K562 (cell line): ENCODE measurements at regions not wholly inside any gene's neighbourhood (a gene's known extent, or its start where the extent isn't known, plus 50 kb on each side); places are given as distances from the start of the nearest gene placed in this dataset.

ENCODE experiments used
- CBX5 ChIP-seq: IDR thresholded peaks from 2 replicates; pipeline ENCODE4 v1.6.1; 2014; ENCODE audit warnings: low read depth, borderline replicate concordance
- NFATC3 ChIP-seq: fragments of 450-650 bp; IDR thresholded peaks from 2 replicates; pipeline ENCODE4 v1.6.1; 2017; ENCODE audit warnings: mild to moderate bottlenecking
- NFIX ChIP-seq: fragments of 250-450 bp; sonication (Bioruptor Pico); IDR thresholded peaks from 2 replicates; pipeline ENCODE4 v1.4.0; 2020; ENCODE audit warnings: low read depth, mild to moderate bottlenecking, moderate library complexity
- PHTF2 ChIP-seq: fragments of 250-450 bp; sonication (Bioruptor Pico); IDR thresholded peaks from 2 replicates; pipeline ENCODE4 v1.5.0; 2021; ENCODE audit warnings: mild to moderate bottlenecking
- POLR2A ChIP-seq: fragments of 450-650 bp; conservative IDR thresholded peaks from 2 replicates; pipeline ENCODE4 v1.6.1; 2016
- RCOR1 ChIP-seq, 2 experiments: IDR thresholded peaks; 2 replicates each; pipeline ENCODE4 v1.6.1; 2012; ENCODE audit warnings: low read depth in 2 of 2, low read length in 2 of 2, borderline replicate concordance in 1 of 2, improper control_type of control experiment in 1 of 2
- SETDB1 ChIP-seq: IDR thresholded peaks from one replicate; pipeline ENCODE4 v1.6.1; 2012; ENCODE audit warnings: low read length, control low read depth, inconsistent platforms
- SIN3A ChIP-seq, 2 experiments: fragments of 150-350 bp in 1 of 2; IDR thresholded peaks; 2 replicates each; pipeline ENCODE4 v1.6.1; 2011 to 2016; ENCODE audit warnings: borderline replicate concordance in 2 of 2, low read depth in 2 of 2, low read length in 2 of 2, mild to moderate bottlenecking in 2 of 2, moderate library complexity in 2 of 2; ENCODE audit not compliant: control insufficient read depth in 1 of 2
- TAF15 ChIP-seq: fragments of 200-400 bp; formaldehyde crosslinking; IDR thresholded peaks from 2 replicates; pipeline ENCODE4 v1.6.1; 2017; ENCODE audit warnings: mild to moderate bottlenecking, low read depth, low read length, moderate library complexity
- ZNF695 ChIP-seq: fragments of 450-650 bp; formaldehyde crosslinking; IDR thresholded peaks from 2 replicates; pipeline ENCODE4 v1.4.0; 2020; ENCODE audit warnings: mild to moderate bottlenecking, moderate library complexity
- ZZZ3 ChIP-seq: fragments of 450-650 bp; IDR thresholded peaks from 2 replicates; pipeline ENCODE4 v1.6.1; 2016; ENCODE audit warnings: antibody characterized with exemption, mild to moderate bottlenecking, moderate library complexity

GRCh38 chr1:177600321-177600720, 369.5 kb downstream of the SEC16B start:
- no peak for TF ChIP-seq NFATC3
- TF ChIP-seq POLR2A: no peak
- no peak for TF ChIP-seq PHTF2 (CRISPR knock-in tag)
- no peak for TF ChIP-seq RCOR1 (IDR thresholded peaks at IDR 0.05; ENCODE audit: borderline replicate concordance in 1 of 2, low read depth in 2 of 2, low read length in 2 of 2)
- no peak for TF ChIP-seq SIN3A (IDR thresholded peaks at IDR 0.05; ENCODE audit: borderline replicate concordance in 2 of 2, control insufficient read depth in 1 of 2, low read depth in 2 of 2, low read length in 2 of 2)
- TF ChIP-seq SETDB1: no peak
- no peak for TF ChIP-seq NFIX (CRISPR knock-in tag)
- no peak for TF ChIP-seq ZNF695 (CRISPR knock-in tag)
- no peak for TF ChIP-seq CBX5
- TF ChIP-seq ZZZ3: no peak
- TF ChIP-seq TAF15: no peak
